ENCODE measurements at regions not wholly inside any gene's neighbourhood (a gene's known extent, or its start where the extent isn't known, plus 50 kb on each side); places are given as distances from the start of the nearest gene placed in this dataset.

- Histone ChIP-seq H3K23me2 (ENCODE audit: insufficient read length, low read depth, low read length, poor library complexity, severe bottlenecking) (no peaks in the 10 kb centered on the region), H2AFZ (ENCODE audit: low read length) (no peak overlapping the region), H2AK5ac (ENCODE audit: insufficient read length, low read length) (no peak overlapping the region), H3K4ac (ENCODE audit: low read depth, low read length) (no peak overlapping the region), H3K4me1 (ENCODE audit: insufficient read depth, low read length) (no peaks in the 10 kb centered on the region), H4K91ac (ENCODE audit: insufficient read length, low read depth, low read length) (no peak overlapping the region), H3K9ac (ENCODE audit: extremely low read depth, insufficient read length, low read length) (no peak overlapping the region), H3K56ac (ENCODE audit: insufficient read length, low read depth, low read length) (no peak overlapping the region), H2BK120ac (ENCODE audit: low read depth, low read length, poor library complexity, severe bottlenecking) (no peak overlapping the region), H2BK12ac (ENCODE audit: insufficient read length, low read depth, low read length) (no peak overlapping the region), H3K4me2 (ENCODE audit: insufficient read depth, insufficient read length, low read length) (no peak overlapping the region), H3K27ac (ENCODE audit: insufficient read length, low read depth, low read length) (no peak overlapping the region), H4K5ac (ENCODE audit: insufficient read length, low read depth, low read length) (no peak overlapping the region), H3K14ac (ENCODE audit: insufficient read depth, low read length) (no peak overlapping the region), H3K9me3 (ENCODE audit: control insufficient read depth, low read depth, low read length) (no peaks in the 10 kb centered on the region), H4K8ac (replicated peaks; ENCODE audit: insufficient read length, low read depth, low read length) (no peak overlapping the region), H3K18ac (ENCODE audit: insufficient read length, low read depth, low read length) (no peak overlapping the region), H3K79me2 (ENCODE audit: insufficient read depth, low read length) (no peaks in the 10 kb centered on the region), H3K79me1 (ENCODE audit: insufficient read depth, low read depth, low read length, poor library complexity, severe bottlenecking) (no peaks in the 10 kb centered on the region), H2BK5ac (ENCODE audit: insufficient read length, low read length) (no peak overlapping the region), H3K23ac (ENCODE audit: insufficient read length, low read depth, low read length) (no peak overlapping the region), H3T11ph (ENCODE audit: low read length) (no peak overlapping the region), H2BK15ac (ENCODE audit: low read depth, low read length) (no peak overlapping the region), H3K27me3 (ENCODE audit: insufficient read depth, low read length) (no peaks in the 10 kb centered on the region), H4K20me1 (ENCODE audit: control insufficient read depth, insufficient read depth, insufficient read length) (no peaks in the 10 kb centered on the region), H2BK20ac (ENCODE audit: low read depth, low read length, poor library complexity, severe bottlenecking) (no peak overlapping the region)
- WGBS (ENCODE audit: extremely low coverage, insufficient read length, low lambda C conversion rate): no CpG with 5 or more reads among the region's 2 CpGs
- DNase-seq: no peak
- H3K4me1 Mint-ChIP-seq: no peaks in the 10 kb centered on the region
- H3K36me3 Mint-ChIP-seq (ENCODE audit: insufficient read depth in 1 of 3, low read depth in 3 of 3): no peaks in the 10 kb centered on the region
- no peaks in the 10 kb centered on the region for H3K9me3 Mint-ChIP-seq
- peaks cover 3% of the 10 kb centered on the region for H3K27me3 Mint-ChIP-seq (ENCODE audit: low read depth)
- no peak overlapping the region for H3K4me3 Mint-ChIP-seq
- no peak for TF ChIP-seq CTCF (conservative IDR thresholded peaks at IDR 0.05)
- H3K27ac Mint-ChIP-seq: no peak overlapping the region
Measured at GRCh38 chr6:99064834-99065233, 117.1 kb upstream of the FBXL4 start.
